Adrenal gland (tissue), 9 donors: ENCODE measurements at regions not wholly inside any gene's neighbourhood (a gene's known extent, or its start where the extent isn't known, plus 50 kb on each side); places are given as distances from the start of the nearest gene placed in this dataset.

Source experiments
- DNase-seq, 7 donors: peaks; one replicate each; pipeline ENCODE4 v3.0.0-alpha.2; 2019 to 2020
- H3K27ac ChIP-seq, 5 donors: fragments of 200-600 bp; sonication (generic) in 4 of 5; 1 replicate in 3 of 5; 2 replicates in 2 of 5; pipeline versions ENCODE4 v1.5.1 to v1.8.0; 2016 to 2020; ENCODE audit warnings: mild to moderate bottlenecking in 1 of 5
- H3K27me3 ChIP-seq: fragments of 200-600 bp; 2 replicates; pipeline ENCODE4 v1.8.0; 2021
- H3K36me3 ChIP-seq, 2 donors: fragments of 200-600 bp; replicated peaks in 1 of 2; 1 replicate in 1 of 2; 2 replicates in 1 of 2; pipeline versions ENCODE4 v1.5.1 to v1.8.0; 2018 to 2022
- H3K4me1 ChIP-seq, 2 donors: fragments of 200-600 bp; replicated peaks in 1 of 2; 1 replicate in 1 of 2; 2 replicates in 1 of 2; pipeline versions ENCODE4 v1.5.1 to v1.8.0; 2018 to 2021
- H3K4me3 ChIP-seq, 4 donors: fragments of 200-600 bp; sonication (generic) in 3 of 4; one replicate each; pipeline ENCODE4 v1.5.1; 2016 to 2018
- H3K9me3 ChIP-seq, 3 donors: fragments of 200-600 bp; sonication (generic) in 1 of 3; replicated peaks in 1 of 3; 1 replicate in 2 of 3; 2 replicates in 1 of 3; pipeline versions ENCODE4 v1.5.1 to v1.8.0; 2016 to 2021
- POLR2A ChIP-seq, 2 donors: fragments of 450-650 bp; IDR thresholded peaks; one replicate each; pipeline ENCODE4 v1.6.1; 2017; ENCODE audit warnings: antibody characterized with exemption in 2 of 2, mild to moderate bottlenecking in 2 of 2, moderate library complexity in 1 of 2
- WGBS, 4 donors: extraction: QIAGEN DNeasy Blood & Tissue Kit in 2 of 4; methylation state at CpG; one replicate each; pipeline versions ENCODE4 v1.1.5 to v1.1.7; 2013 to 2017; 5-methylcytosine and 5-hydroxymethylcytosine counted together
- intact Hi-C, 2 donors: fragments of 100-400 bp; cut with DNase I; formaldehyde crosslinking; loops; one replicate each; pipeline versions ENCODE4 v1.14.1 to v1.15.0; 2022 to 2023
- TF ChIP-seq, protein P1 (sequence below), 6 experiments: fragments of 450-650 bp in 4 of 6; fragments of 200-600 bp in 2 of 6; sonication (generic) in 1 of 6; IDR thresholded peaks; 1 replicate in 5 of 6; 2 replicates in 1 of 6; pipeline versions ENCODE4 v1.5.1 to v1.8.0; 2016 to 2021; ENCODE audit warnings: antibody characterized with exemption in 6 of 6, mild to moderate bottlenecking in 2 of 6, moderate library complexity in 1 of 6
- donor health status: healthy with polysubstance abuse.
- donor health status: Bipolar disorder and iron deficiency.
- donor health status: DM: yes; HTN: yes; CAD: no.
- donor health status: DM: no; HTN: no; CAD: no.
- donor health status: DM: no; HTN: no; CAD: no.

DNA sequence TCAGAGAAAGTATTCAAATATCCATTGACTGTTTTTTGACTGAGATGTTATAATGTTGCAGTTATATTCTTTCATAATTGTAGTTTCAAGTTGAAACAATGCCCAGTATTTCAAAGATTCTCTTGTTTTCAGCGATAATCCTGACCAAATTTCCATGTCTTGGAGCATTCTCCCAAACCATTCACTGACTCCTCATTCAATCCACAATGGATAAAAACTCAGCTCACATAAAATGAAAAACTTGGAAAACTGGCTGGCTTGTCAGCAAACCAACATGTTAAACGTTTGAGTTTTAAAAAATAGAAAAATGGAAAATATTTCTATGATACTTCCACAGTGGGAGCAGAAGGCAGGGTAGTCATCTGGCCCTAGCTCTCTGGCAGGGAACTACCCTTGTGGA, 184.4 kb downstream of the C7orf25 start:
- intact Hi-C loops: no loop called here
- Histone ChIP-seq H3K27ac (no peak overlapping the region), H3K9me3 (no peaks in the 10 kb centered on the region), H3K27me3 (no peaks in the 10 kb centered on the region), H3K36me3 (no peaks in the 10 kb centered on the region), H3K4me1 (peaks cover 0 to 4% of the 10 kb centered on the region in 2 donors), H3K4me3 (no peak overlapping the region)
- no peak for DNase-seq
- TF ChIP-seq, protein P1, sequence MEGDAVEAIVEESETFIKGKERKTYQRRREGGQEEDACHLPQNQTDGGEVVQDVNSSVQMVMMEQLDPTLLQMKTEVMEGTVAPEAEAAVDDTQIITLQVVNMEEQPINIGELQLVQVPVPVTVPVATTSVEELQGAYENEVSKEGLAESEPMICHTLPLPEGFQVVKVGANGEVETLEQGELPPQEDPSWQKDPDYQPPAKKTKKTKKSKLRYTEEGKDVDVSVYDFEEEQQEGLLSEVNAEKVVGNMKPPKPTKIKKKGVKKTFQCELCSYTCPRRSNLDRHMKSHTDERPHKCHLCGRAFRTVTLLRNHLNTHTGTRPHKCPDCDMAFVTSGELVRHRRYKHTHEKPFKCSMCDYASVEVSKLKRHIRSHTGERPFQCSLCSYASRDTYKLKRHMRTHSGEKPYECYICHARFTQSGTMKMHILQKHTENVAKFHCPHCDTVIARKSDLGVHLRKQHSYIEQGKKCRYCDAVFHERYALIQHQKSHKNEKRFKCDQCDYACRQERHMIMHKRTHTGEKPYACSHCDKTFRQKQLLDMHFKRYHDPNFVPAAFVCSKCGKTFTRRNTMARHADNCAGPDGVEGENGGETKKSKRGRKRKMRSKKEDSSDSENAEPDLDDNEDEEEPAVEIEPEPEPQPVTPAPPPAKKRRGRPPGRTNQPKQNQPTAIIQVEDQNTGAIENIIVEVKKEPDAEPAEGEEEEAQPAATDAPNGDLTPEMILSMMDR (IDR thresholded peaks at IDR 0.05): no peak
- no peak for TF ChIP-seq POLR2A (IDR thresholded peaks at IDR 0.05)
- WGBS, 4 donors: 54 to 61% (median 55%) methylated on average over 2 of the region's 2 CpGs

DNA sequence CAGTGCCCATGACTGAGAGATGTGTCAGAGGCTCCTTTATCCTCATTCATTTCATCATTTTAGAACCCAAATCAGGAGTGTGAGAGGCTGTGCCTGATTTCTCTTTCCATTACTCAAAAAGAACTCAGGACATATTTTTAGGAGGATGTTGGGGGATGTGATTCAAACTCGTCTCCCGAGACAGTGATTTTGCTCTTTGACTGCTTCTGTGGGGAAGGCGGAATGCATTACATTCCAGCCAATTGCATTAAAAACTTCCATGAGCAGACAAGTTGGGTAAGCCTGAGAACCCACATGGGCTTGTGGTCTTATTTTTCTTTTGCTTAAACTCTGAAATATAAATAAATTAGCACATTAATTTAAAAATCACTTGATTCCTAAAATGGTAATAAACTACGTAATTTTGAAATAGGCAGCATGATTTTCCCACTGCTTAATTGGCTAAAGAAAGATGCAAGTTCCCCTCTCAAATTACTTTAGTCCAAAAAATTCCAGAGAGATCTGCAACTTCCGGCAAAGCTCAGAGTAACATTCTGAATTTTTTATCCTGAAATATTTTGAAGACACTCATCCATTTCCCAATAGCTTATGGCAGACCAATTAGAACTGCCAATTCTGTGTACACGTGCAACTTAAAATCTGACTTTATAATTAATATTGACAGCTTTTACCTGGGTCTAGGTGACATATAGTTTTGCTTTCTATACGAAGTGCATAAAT, 185.6 kb downstream of the C7orf25 start:
- H3K27me3 ChIP-seq: no peaks in the 10 kb centered on the region
- 79 to 93% (median 86%) methylated on average over 7 of the region's 7 CpGs for WGBS, 4 donors
- no peaks in the 10 kb centered on the region for H3K36me3 ChIP-seq
- H3K27ac ChIP-seq: no peak overlapping the region
- peaks cover 0 to 4% of the 10 kb centered on the region in 2 donors for H3K4me1 ChIP-seq
- no peaks in the 10 kb centered on the region for H3K9me3 ChIP-seq
- DNase-seq: no peak
- TF ChIP-seq, protein P1 (IDR thresholded peaks at IDR 0.05): no peak
- no peak for TF ChIP-seq POLR2A (IDR thresholded peaks at IDR 0.05)
- intact Hi-C loops: no loop called here
- no peak overlapping the region for H3K4me3 ChIP-seq

DNA sequence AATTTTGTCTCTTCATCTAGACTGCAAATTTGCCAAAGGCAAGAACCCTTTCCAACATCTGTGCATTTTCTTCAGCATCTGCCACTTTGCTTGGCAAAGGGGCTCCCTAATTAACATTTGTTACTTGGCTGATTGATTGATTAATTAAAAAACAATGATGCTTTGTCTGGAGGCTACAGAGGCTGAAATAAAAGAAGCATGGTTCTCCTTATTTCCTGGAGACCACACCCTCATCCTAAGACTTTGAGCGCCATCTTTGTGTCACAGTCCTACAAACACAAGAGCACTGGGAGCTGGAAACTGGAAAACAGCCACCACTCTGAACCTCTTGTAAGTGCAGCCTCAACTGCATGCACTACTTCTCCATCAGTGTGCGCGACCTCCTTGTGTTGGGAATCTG, 189.2 kb downstream of the C7orf25 start:
- Histone ChIP-seq H3K4me1 (no peaks in the 10 kb centered on the region), H3K27me3 (no peaks in the 10 kb centered on the region), H3K36me3 (no peaks in the 10 kb centered on the region), H3K4me3 (no peak overlapping the region), H3K27ac (no peak overlapping the region), H3K9me3 (no peaks in the 10 kb centered on the region)
- no peak for DNase-seq
- no peak for TF ChIP-seq POLR2A (IDR thresholded peaks at IDR 0.05)
- TF ChIP-seq, protein P1 (IDR thresholded peaks at IDR 0.05): no peak
- WGBS, 4 donors: 93 to 100% (median 98%) methylated on average over 3 of the region's 3 CpGs
- intact Hi-C loops: no loop called here

DNA sequence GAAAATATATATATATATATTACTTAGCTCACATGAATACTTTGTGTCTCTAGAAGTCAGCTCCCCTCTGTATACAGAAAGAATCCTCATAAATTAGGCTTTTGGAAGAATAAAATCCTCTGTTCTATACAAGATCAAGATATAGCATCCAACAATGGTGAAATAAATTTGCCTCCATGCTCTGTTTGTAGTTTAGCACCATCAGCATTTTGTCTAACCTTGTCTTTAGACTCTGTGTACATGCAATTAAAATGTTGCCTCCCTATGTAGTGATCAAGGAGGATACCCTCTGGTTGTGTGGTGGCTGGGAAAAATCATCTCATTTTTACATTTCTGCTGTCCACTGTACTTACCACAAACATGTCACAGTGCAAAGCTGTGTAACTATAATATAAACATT, 189.7 kb downstream of the C7orf25 start:
- no peak for TF ChIP-seq POLR2A (IDR thresholded peaks at IDR 0.05)
- TF ChIP-seq, protein P1 (IDR thresholded peaks at IDR 0.05): no peak
- no peaks in the 10 kb centered on the region for H3K27me3 ChIP-seq
- H3K4me3 ChIP-seq: no peak overlapping the region
- H3K9me3 ChIP-seq: no peaks in the 10 kb centered on the region
- intact Hi-C loops: no loop called here
- no peak overlapping the region for H3K27ac ChIP-seq
- no peaks in the 10 kb centered on the region for H3K4me1 ChIP-seq
- H3K36me3 ChIP-seq: no peaks in the 10 kb centered on the region
- no peak for DNase-seq
